ENCODE measurements at regions not wholly inside any gene's neighbourhood (a gene's known extent, or its start where the extent isn't known, plus 50 kb on each side); places are given as distances from the start of the nearest gene placed in this dataset.

DNA sequence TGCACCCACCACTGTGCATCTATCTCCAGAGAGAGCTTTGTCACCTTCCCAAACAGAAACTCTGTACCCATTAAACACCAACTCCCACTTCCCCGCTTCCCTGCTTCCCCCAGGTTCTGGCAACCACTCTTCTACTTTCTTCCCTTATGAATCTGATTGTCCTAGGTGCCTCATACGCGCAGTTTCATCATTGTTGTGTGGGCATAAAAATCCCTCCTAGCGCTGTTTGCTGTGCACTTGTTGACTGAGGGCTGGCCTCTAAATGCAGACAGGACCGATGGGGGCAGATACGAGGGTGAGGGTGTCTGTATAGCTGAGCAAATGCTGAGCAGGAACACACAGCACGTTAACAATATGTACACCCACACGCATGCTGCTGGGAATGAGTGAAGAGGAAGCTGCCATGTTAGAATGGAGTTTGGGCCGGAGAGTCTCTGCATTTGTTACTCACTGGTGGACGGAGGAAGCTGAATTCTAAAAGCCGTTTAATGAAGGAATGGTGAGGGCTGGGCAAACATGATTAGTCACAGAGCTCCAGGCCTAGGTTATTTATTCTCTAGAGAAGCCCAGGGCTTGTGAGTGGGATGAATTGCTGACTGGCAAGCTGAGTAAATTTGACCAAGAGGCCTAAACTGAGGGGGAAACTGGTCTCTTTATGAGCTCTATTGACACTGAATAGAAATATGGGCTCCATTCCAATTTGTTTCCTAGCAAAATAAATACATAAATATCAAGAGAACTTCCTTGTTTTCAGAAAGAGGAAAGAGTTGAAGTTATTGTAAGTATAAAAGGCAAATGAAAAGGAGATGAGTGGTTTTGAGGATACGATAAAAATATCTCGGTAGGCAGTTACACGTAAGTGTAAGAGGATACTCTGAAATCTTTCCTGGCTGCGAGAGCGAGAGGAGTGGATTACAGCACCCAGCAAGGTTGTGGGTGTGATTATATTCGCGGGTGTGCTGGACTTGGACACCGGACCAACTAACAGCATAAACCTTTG is 95.9 kb upstream of the RPS6KA3 start:
- in situ Hi-C loops (cut with HindIII; ENCODE audit: low sequenced_read_pairs): no loop called here
- no peak for DNase-seq (ENCODE audit: low read depth)
- TF ChIP-seq, protein P1, sequence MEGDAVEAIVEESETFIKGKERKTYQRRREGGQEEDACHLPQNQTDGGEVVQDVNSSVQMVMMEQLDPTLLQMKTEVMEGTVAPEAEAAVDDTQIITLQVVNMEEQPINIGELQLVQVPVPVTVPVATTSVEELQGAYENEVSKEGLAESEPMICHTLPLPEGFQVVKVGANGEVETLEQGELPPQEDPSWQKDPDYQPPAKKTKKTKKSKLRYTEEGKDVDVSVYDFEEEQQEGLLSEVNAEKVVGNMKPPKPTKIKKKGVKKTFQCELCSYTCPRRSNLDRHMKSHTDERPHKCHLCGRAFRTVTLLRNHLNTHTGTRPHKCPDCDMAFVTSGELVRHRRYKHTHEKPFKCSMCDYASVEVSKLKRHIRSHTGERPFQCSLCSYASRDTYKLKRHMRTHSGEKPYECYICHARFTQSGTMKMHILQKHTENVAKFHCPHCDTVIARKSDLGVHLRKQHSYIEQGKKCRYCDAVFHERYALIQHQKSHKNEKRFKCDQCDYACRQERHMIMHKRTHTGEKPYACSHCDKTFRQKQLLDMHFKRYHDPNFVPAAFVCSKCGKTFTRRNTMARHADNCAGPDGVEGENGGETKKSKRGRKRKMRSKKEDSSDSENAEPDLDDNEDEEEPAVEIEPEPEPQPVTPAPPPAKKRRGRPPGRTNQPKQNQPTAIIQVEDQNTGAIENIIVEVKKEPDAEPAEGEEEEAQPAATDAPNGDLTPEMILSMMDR (IDR thresholded peaks at IDR 0.05; ENCODE audit: low read depth, low read length, missing control alignments): no peak
- no peak overlapping the region for H3K4me3 ChIP-seq (ENCODE audit: low read depth, low read length)

DNA sequence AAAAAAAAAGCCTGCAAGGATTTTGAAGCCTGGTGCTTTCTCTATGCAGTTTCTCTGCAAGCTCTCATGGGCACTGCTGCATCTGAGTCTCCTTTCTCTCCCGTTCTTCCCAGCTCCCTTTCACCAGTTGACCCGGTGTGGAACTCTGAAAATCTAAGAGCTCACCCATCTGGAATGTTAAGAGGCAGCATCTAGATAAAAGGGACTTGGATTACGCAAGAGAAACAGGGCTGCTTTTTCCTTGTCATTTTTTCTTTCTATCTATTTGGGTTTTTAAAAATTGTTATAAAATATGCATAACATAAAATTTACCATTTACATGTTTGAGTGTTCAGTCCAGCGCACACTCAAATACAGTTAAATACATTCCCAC is 95.2 kb upstream of the RPS6KA3 start:
- in situ Hi-C loops (cut with HindIII; ENCODE audit: low sequenced_read_pairs): no loop called here
- no peak for DNase-seq (ENCODE audit: low read depth)
- H3K4me3 ChIP-seq (ENCODE audit: low read depth, low read length): no peak overlapping the region
- TF ChIP-seq, protein P1 (IDR thresholded peaks at IDR 0.05; ENCODE audit: low read depth, low read length, missing control alignments): no peak

DNA sequence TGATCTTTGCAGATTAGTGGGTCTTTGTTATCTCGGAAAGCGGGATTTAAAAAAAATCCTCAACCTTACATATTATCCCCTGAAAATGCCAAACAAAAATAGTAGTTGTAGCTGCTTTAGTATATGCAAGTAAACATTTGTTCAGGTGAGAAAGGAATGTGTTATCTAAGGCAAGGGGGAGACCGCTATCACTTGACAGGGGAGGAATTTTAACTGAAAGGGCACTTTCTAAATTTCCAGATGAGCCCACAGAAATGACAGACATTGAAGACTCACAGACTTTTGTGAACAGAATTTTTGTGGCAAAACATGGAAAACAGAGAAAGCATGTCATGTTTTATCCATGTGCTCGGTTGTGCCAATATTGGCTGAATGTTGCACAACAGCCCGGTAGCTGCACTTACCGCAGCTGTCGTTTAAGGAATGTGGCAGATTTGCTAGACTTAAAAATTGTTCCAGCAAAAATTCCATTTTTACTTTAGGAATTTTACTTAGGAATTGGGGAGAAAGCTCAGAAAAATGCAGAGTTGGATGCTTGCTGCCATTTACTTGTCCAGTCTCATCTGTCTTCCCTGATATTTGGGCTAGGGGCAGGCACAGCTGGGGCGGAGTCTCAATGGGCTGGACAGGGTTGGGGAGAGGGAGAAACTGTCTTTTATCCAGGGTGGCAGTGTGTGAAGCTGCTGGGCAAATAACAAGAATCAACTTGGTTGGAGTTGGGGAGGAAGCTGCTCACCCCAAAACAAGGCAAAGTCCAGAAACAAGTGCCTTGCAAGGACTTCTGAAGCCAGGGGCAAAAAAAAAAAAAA is 94.6 kb upstream of the RPS6KA3 start:
- TF ChIP-seq, protein P1 (IDR thresholded peaks at IDR 0.05; ENCODE audit: low read depth, low read length, missing control alignments): no peak
- no peak overlapping the region for H3K4me3 ChIP-seq (ENCODE audit: low read depth, low read length)
- in situ Hi-C loops (cut with HindIII; ENCODE audit: low sequenced_read_pairs): no loop called here
- DNase-seq (ENCODE audit: low read depth): no peak

DNA sequence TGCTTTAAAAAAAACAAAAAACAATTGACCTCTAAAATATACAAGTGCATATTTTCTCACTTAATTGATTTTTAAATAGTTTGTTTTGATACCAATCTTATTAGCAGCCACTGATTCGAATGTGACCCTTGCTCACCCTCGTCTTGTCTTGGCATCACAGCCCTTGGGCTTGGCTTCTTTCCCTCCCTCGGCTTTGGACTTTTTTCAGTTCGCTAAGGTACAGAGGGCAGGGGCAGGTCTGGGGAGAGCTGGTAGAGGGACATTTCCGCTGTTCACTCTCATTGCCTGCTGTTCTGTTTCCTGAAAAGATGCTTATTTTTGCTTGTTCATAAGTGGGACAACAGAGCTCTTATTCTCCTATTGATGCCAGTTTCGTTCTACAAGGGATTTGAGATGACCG is 88.5 kb upstream of the RPS6KA3 start:
- in situ Hi-C loops (cut with HindIII; ENCODE audit: low sequenced_read_pairs): no loop called here
- DNase-seq (ENCODE audit: low read depth): no peak
- TF ChIP-seq, protein P1 (IDR thresholded peaks at IDR 0.05; ENCODE audit: low read depth, low read length, missing control alignments): no peak
- H3K4me3 ChIP-seq (ENCODE audit: low read depth, low read length): no peak overlapping the region

DNA sequence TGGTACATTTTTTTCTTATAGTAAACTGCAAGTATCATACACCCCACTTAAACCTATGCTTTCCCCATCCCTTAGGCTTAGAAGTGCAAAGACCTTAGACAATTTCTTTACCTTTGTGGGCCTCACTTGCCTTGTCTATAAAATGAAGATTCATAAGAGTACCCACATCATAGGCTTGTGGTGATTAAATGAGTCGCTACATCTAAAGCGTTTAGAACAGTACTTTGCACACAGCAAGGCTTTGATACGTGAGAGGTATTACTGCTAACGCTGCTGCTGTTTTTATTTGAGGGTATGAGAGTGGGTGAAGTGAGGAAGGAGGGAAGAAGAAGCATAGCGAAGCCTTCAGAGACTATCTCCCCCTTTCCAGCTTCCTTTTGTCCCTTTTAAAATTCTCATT is 87.8 kb upstream of the RPS6KA3 start:
- TF ChIP-seq, protein P1 (IDR thresholded peaks at IDR 0.05; ENCODE audit: low read depth, low read length, missing control alignments): no peak
- in situ Hi-C loops (cut with HindIII; ENCODE audit: low sequenced_read_pairs): no loop called here
- no peak for DNase-seq (ENCODE audit: low read depth)
- no peak overlapping the region for H3K4me3 ChIP-seq (ENCODE audit: low read depth, low read length)

DNA sequence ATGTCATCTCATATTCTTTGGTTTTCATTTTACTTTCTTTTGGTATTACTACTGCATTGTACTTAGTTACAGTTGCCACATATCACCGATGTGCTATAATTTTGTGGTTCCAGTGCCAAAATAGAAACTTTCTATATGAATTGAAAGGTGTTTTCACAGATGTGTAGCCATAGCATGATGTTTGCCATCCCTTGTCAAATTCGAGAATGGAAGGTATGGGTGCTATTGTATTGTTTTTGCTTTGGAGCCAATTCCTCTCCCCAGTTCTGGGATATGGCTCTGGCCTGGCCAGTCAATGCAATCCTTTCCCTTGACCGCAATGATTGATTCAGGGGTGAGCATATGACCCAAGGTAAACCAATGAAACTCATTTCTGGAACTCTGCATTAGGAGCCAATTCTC is 86.2 kb upstream of the RPS6KA3 start:
- TF ChIP-seq, protein P1 (IDR thresholded peaks at IDR 0.05; ENCODE audit: low read depth, low read length, missing control alignments): no peak
- in situ Hi-C loops (cut with HindIII; ENCODE audit: low sequenced_read_pairs): no loop called here
- DNase-seq (ENCODE audit: low read depth): no peak
- no peak overlapping the region for H3K4me3 ChIP-seq (ENCODE audit: low read depth, low read length)

Data from astrocyte of the cerebellum (primary cell).